ACC112 (cell line): ENCODE measurements at regions not wholly inside any gene's neighbourhood (a gene's known extent, or its start where the extent isn't known, plus 50 kb on each side); places are given as distances from the start of the nearest gene placed in this dataset.
"Not testable (repeated sequence)": the region's sequence is repeated elsewhere in the genome, so short reads cannot be mapped to it uniquely, and the experiment has no call there.

Experiments used
- H2AFZ ChIP-seq: fragments of 200-600 bp; sonication (generic); one replicate; pipeline ENCODE4 v1.6.0; 2017; ENCODE audit warnings: antibody characterized with exemption, low read length; ENCODE audit not compliant: unreplicated experiment
- H3K27ac ChIP-seq: fragments of 200-600 bp; sonication (generic); 2 replicates; pipeline ENCODE4 v1.5.1; 2014; ENCODE audit warnings: low read depth, mild to moderate bottlenecking, antibody characterized with exemption, low read length, moderate library complexity
- H3K27me3 ChIP-seq: fragments of 200-600 bp; sonication (generic); 2 replicates; pipeline ENCODE4 v1.6.1; 2014; ENCODE audit warnings: mild to moderate bottlenecking, antibody characterized with exemption, low read length, moderate library complexity, mixed read lengths; ENCODE audit not compliant: insufficient read depth
- H3K36me3 ChIP-seq: fragments of 200-600 bp; sonication (generic); 2 replicates; pipeline ENCODE4 v1.6.1; 2016; ENCODE audit warnings: mild to moderate bottlenecking, antibody characterized with exemption, low read length, moderate library complexity, mixed read lengths; ENCODE audit not compliant: insufficient read depth
- H3K4me1 ChIP-seq: fragments of 200-600 bp; sonication (generic); one replicate; pipeline ENCODE4 v1.6.1; 2016; ENCODE audit warnings: low read length, mixed read lengths; ENCODE audit not compliant: insufficient read depth, unreplicated experiment, control insufficient read depth
- H3K4me3 ChIP-seq: fragments of 200-600 bp; sonication (generic); 2 replicates; pipeline ENCODE4 v1.5.1; 2014; ENCODE audit warnings: mild to moderate bottlenecking, low read depth, low read length
- H3K79me2 ChIP-seq: fragments of 200-600 bp; sonication (generic); one replicate; pipeline ENCODE4 v1.6.0; 2016; ENCODE audit warnings: low read length; ENCODE audit not compliant: control insufficient read depth, unreplicated experiment, insufficient read depth

GRCh38 chr5:72720205-72720604, 96.3 kb upstream of the TNPO1 start:
- H3K79me2 ChIP-seq, result no peaks in the 10 kb centered on the region
- no peaks in the 10 kb centered on the region for H3K4me1 ChIP-seq
- no peak overlapping the region for H2AFZ ChIP-seq
- no peak overlapping the region for H3K4me3 ChIP-seq
- no peaks in the 10 kb centered on the region for H3K27me3 ChIP-seq
- no peaks in the 10 kb centered on the region for H3K36me3 ChIP-seq
- H3K27ac ChIP-seq, result no peak overlapping the region

GRCh38 chr5:72711351-72711750, 105.1 kb upstream of the TNPO1 start:
- Histone ChIP-seq H3K36me3 (no peaks in the 10 kb centered on the region), H3K79me2 (no peaks in the 10 kb centered on the region), H3K4me3 (no peak overlapping the region), H3K27me3 (0 out of 2 replicates have a peak, but pooled peaks cover 6% of the 10 kb centered on the region), H3K4me1 (no peaks in the 10 kb centered on the region), H2AFZ (no peak overlapping the region), H3K27ac (no peak overlapping the region)

GRCh38 chr5:72709341-72709740, 107.1 kb upstream of the TNPO1 start:
- no peak overlapping the region for H2AFZ ChIP-seq
- 0 out of 2 replicates have a peak, but pooled peaks cover 6% of the 10 kb centered on the region for H3K27me3 ChIP-seq
- no peaks in the 10 kb centered on the region for H3K4me1 ChIP-seq
- H3K79me2 ChIP-seq, result no peaks in the 10 kb centered on the region
- no peak overlapping the region for H3K27ac ChIP-seq
- H3K4me3 ChIP-seq, result no peak overlapping the region
- no peaks in the 10 kb centered on the region for H3K36me3 ChIP-seq

- no peaks in the 10 kb centered on the region for H3K4me1 ChIP-seq
- no peaks in the 10 kb centered on the region for H3K79me2 ChIP-seq
- no peaks in the 10 kb centered on the region for H3K36me3 ChIP-seq
- H3K27me3 ChIP-seq, result 0 out of 2 replicates have a peak, but pooled peaks cover 3% of the 10 kb centered on the region
- H3K27ac ChIP-seq, result no peak overlapping the region
- H3K4me3 ChIP-seq, result no peak overlapping the region
- H2AFZ ChIP-seq, result no peak overlapping the region
Observed at GRCh38 chr5:72705178-72705577, 111.3 kb upstream of the TNPO1 start.

GRCh38 chr5:72703876-72704275, 112.6 kb upstream of the TNPO1 start:
- Histone ChIP-seq H3K27me3 (0 out of 2 replicates have a peak, but pooled peaks cover 3% of the 10 kb centered on the region), H3K4me1 (no peaks in the 10 kb centered on the region), H3K4me3 (no peak overlapping the region), H3K27ac (no peak overlapping the region), H3K79me2 (no peaks in the 10 kb centered on the region), H3K36me3 (no peaks in the 10 kb centered on the region), H2AFZ (no peak overlapping the region)

GRCh38 chr5:72702881-72703434, 113.5 kb upstream of the TNPO1 start:
- Histone ChIP-seq H2AFZ (no peak overlapping the region), H3K36me3 (no peaks in the 10 kb centered on the region), H3K27ac (no peak overlapping the region), H3K4me3 (no peak overlapping the region), H3K79me2 (no peaks in the 10 kb centered on the region), H3K4me1 (no peaks in the 10 kb centered on the region), H3K27me3 (no peaks in the 10 kb centered on the region)

- H3K27ac ChIP-seq, H3K36me3 ChIP-seq, H3K4me1 ChIP-seq, H3K4me3 ChIP-seq, H2AFZ ChIP-seq, H3K79me2 ChIP-seq, H3K27me3 ChIP-seq: not testable (repeated sequence)
Observed at GRCh38 chr5:72702105-72702504, 114.4 kb upstream of the TNPO1 start.

GRCh38 chr5:72698481-72698880, 118.0 kb upstream of the TNPO1 start:
- Histone ChIP-seq H2AFZ (no peak overlapping the region), H3K27ac (no peak overlapping the region), H3K36me3 (no peaks in the 10 kb centered on the region), H3K79me2 (no peaks in the 10 kb centered on the region), H3K27me3 (no peaks in the 10 kb centered on the region), H3K4me1 (peaks cover 1% of the 10 kb centered on the region), H3K4me3 (no peak overlapping the region)

GRCh38 chr5:72697622-72698021, 118.8 kb upstream of the TNPO1 start:
- Histone ChIP-seq H3K36me3 (no peaks in the 10 kb centered on the region), H2AFZ (no peak overlapping the region), H3K4me1 (peaks cover 10% of the 10 kb centered on the region), H3K27ac (no peak overlapping the region), H3K79me2 (no peaks in the 10 kb centered on the region), H3K4me3 (no peak overlapping the region), H3K27me3 (no peaks in the 10 kb centered on the region)

GRCh38 chr5:72695659-72696058, 120.8 kb upstream of the TNPO1 start:
- Histone ChIP-seq H3K4me3 (no peak overlapping the region), H3K27me3 (no peaks in the 10 kb centered on the region), H3K27ac (no peak overlapping the region), H3K36me3 (no peaks in the 10 kb centered on the region), H3K4me1 (peaks cover 10% of the 10 kb centered on the region), H2AFZ (no peak overlapping the region), H3K79me2 (no peaks in the 10 kb centered on the region)

- Histone ChIP-seq H3K27ac (no peak overlapping the region), H3K36me3 (no peaks in the 10 kb centered on the region), H3K4me3 (no peak overlapping the region), H3K27me3 (no peaks in the 10 kb centered on the region), H3K79me2 (no peaks in the 10 kb centered on the region), H2AFZ (no peak overlapping the region), H3K4me1 (peaks cover 10% of the 10 kb centered on the region)
Observed at GRCh38 chr5:72694856-72695255, 121.6 kb upstream of the TNPO1 start.
